ENCODE measurements at regions not wholly inside any gene's neighbourhood (a gene's known extent, or its start where the extent isn't known, plus 50 kb on each side); places are given as distances from the start of the nearest gene placed in this dataset.
A peak's percentile ranks its signal among the peaks of the same experiment; 100 is the strongest.

GRCh38 chr6:163670336-163670735 lies 255.8 kb downstream of the QKI start:
- DNase-seq (ENCODE audit: low spot score): no peak

GRCh38 chr6:163668061-163668426 lies 253.5 kb downstream of the QKI start:
- DNase-seq (ENCODE audit: low spot score): no peak

DNA sequence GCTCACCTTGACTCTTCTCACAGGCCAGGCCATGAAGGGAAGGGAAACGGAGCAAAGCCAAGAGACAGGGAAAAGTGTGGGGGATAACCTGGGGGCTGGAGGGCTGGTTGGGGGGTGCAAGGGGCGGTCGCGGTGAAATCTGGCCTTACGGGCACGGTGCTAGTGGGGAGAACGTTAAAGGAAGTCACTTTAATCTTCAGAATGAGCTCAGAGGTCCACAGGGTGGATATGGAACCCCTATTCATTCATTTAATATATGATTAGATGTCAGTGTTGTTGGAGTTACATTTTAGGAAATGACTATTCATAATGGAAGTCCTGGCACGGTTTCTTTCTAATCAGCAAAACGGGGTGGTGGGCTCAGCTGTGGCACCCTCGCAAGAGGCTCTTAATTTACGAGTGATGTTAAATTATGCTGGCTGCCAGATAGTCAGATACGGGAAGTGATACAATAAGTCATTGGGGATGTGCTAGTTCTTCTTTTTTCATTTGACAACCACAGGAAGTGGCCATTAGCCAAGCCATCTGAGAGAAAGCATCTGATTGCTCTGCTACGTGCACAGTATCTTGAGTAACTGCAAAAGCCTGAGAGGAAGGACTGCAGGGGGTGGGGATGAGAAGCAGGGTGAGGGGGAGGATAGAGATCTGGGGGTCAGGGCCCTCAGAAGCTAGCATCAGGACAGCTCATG lies 253.0 kb downstream of the QKI start:
- peak; percentile 24 for DNase-seq (ENCODE audit: low spot score)

GRCh38 chr6:163665464-163665863 lies 250.9 kb downstream of the QKI start:
- DNase-seq (ENCODE audit: low spot score): no peak

GRCh38 chr6:163663575-163663974 lies 249.1 kb downstream of the QKI start:
- DNase-seq (ENCODE audit: low spot score): no peak

DNA sequence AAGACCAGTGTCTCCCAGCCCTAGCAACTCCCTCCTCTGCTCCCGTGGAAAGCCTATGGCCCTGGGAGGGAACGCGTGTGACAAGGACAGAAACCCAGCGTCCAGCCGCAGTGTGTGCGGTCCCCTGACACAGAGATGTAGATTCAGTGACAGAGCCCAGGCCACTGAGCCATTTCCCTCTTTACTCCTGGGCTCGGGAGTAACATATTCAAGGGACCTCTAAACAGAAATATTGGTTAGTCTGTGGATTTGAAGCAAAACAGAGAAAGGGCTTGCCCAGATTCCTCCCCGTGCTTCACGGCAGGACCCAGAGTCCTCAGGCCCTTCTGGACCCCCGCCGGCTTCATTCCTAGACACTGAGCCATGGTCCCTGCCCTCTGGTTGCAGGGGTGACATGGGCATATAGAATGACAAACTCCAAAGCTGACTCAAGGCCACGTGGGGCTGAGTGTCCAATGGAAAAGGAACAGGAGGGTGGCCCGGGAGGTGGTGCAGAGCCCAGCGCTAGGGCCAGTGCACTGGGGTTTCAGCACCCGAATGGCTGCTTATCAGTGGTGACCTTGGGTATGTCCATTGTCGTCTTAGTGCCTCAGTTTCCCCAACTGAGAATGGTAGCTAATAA lies 248.2 kb downstream of the QKI start:
- DNase-seq (ENCODE audit: low spot score): no peak

DNA sequence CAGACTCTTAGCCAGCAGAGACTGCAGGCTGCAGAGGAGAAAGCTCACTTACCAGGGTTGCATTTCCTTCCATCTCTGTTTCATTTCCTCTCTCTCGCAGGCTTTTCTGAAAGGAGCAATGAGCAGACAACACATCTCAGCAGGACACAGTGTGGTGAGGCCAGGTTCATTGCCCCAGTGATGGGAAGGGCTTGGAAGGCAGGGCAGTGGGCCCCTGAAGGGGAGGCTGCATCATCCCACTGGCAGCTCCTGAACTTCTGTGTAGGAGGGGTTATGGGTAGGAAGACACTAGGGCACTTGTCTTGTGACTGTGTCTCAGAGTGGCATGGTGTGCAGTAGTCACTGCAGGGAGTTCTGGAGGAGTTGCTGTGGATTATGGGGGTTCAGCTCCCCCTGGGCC lies 246.8 kb downstream of the QKI start:
- DNase-seq (ENCODE audit: low spot score): no peak

GRCh38 chr6:163659803-163660202 lies 245.3 kb downstream of the QKI start:
- DNase-seq (ENCODE audit: low spot score): no peak

DNA sequence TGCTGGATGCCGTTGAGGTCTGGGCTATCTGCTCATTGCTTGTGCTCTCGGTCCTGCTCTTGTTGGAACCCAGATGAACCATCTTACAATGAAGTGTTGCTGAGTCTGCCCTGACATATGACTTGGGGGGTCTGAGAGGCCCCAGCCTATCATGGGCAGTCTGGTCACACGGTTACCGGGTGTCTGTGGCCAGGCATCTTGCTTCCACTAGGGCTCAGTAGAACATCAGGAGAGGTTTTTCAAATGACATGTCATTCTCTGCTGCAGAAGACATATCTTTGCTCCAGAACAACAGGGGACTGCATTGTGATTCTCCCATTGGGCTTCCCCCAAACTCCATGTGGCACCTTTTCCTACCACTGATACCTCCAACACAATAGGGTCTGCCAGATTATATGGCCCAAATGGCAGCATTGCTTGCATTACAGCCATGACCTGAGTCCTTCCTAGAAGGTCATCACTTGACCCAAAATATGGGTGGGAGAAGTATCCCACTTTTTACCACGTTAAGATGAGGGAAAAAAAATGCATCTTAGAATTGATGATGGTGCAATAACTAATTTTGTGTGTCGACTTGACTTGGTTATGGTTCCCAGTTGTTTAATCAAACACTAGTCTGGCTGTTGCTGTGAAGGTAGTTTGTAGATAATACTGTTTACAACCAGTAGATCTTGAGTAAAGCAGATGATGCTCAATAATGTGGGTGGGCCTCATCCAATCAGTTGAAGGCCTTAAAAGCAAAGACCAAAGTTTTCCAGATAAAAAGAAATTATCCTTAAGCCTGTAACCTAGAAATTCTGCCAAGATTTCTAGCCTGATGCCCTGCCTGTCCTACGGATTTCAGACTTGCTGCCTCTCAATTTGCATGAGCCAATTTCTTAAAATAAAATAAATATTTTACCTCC lies 241.0 kb downstream of the QKI start:
- no peak for DNase-seq (ENCODE audit: low spot score)

GRCh38 chr6:163651915-163652668 lies 237.6 kb downstream of the QKI start:
- DNase-seq (ENCODE audit: low spot score): no peak

GRCh38 chr6:163651426-163651825 lies 236.9 kb downstream of the QKI start:
- DNase-seq (ENCODE audit: low spot score): no peak

DNA sequence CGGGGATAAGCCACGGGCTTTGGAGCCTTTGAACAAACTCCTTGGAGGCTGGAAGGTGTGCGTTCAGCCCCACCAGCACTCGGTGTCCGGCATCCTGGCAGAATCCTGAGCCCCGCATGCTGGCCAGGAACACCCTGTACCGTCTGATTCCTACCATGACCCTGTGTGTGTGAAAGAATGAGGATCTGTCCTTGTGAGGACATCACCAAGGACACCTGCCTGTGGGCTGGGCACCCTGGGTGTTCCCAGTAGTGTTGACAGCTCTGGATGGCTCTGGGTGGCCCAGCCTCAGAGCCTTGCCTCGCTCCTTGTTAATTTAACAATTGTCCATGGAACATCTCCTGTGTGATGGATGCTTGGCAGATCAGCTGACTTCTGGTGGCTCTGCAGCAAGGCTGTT lies 234.3 kb downstream of the QKI start:
- no peak for DNase-seq (ENCODE audit: low spot score)

- DNase-seq (ENCODE audit: low spot score): no peak
Observed at GRCh38 chr6:163647624-163648023, 233.1 kb downstream of the QKI start.

GRCh38 chr6:163646866-163647265 lies 232.3 kb downstream of the QKI start:
- DNase-seq (ENCODE audit: low spot score): no peak

DNA sequence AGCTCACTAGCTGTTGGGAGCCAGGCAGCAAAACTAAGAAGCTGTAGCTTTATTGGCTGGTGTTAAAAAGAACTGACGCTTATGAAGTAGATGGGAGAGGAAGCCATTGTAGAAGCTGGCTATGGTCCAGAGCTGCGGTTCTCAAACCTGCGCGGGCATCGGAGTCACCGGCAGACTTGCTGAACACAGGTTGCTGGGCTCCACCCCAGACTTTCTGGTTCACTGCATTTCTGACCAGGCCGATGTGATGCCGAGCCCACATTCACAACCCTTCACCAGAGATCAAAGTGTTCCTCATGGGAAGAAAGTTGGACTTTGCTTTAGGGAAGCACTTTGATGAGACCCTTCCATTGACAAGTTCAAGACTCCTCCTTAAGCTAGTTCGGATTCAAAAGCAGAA lies 231.6 kb downstream of the QKI start:
- DNase-seq (ENCODE audit: low spot score): no peak

DNA sequence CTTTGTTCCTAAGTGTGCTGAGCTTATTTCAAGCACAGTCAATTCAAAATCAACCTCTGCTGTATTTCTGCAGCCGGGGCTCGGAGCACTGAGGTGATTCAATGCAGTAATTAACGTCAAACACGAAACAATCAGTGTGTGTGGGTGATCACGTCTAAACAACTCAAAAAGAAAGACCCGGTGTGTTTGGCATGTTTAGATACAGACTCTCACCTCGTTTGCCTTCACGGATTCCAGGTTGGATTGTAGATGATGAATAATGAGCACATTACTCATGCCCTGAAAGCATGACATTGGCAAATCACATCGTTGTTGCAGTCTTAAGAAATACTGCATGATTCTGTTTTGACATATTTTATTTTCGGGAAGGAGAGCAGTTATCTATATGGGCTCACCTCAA lies 231.0 kb downstream of the QKI start:
- DNase-seq (ENCODE audit: low spot score): no peak

GRCh38 chr6:163643866-163644265 lies 229.3 kb downstream of the QKI start:
- DNase-seq (ENCODE audit: low spot score): no peak

DNA sequence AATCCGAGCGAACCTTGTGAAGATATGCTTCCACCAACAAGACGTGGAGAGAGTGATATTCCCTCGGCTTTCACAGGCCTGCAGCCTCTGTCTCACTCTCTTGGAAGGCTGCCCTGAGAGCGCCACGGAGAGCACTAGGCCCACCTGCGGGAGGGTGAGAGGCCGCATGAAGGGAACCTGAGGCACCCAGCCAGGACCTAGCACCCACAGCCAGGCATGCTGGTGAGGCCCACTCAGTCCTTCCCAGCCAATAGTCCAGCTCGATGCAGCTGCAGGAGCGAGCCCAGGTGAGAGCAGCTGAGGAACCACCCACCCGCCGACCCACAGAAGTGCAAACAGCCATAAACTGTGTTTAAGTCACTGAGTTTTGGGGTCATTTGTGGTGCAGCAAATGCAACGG lies 227.2 kb downstream of the QKI start:
- no peak for DNase-seq (ENCODE audit: low spot score)

- no peak for DNase-seq (ENCODE audit: low spot score)
Observed at GRCh38 chr6:163640641-163641040, 226.1 kb downstream of the QKI start.

DNA sequence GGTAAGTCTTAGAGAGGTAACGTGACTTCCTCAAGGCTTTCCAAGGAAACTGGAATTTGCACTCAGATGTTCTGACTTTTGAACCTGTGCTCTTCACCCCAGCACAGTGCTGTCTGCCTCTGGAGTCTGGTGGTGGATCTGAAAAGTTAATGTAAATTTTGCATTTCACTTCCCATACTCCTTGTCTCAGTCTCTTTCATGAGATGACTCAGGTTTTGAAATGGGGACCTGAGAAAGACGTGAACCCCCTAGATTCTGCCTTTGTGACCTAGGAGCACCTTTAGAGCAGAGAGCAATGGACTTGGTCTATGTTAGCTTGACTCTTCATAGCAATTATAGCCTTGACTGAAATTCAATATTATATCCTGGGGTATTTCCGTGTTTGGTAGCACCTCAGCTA lies 223.0 kb downstream of the QKI start:
- DNase-seq (ENCODE audit: low spot score): no peak

DNA sequence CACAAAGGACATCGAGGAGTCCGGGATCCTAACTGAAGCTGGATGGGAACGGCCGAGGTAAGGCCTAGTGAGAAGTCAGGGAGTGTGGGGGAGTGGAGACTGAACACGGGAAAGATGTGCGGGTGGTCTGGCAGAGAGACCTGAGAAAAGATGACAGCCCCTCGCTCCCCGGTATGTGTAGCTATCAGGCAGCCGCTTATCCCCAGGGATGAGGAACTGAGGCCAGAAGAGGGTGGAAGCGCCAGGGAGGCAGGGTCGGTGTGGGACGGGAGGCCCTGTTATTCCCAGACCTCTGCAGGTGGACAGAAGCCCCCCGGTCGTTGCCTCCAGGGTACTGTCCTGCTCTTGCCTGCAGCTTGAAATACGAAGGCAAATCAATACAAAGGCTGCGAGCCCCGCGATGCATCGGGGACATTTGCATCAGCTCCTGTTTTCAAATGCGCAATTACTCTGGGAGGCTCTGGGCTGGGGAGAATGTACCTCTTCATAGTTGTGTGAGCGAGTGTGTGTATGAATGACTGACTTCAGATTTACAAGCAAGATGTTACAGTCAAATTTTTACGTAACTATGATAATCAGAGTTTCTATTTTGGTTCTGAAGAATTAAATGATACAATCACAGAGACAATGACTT lies 221.3 kb downstream of the QKI start:
- no peak for DNase-seq (ENCODE audit: low spot score)

DNA sequence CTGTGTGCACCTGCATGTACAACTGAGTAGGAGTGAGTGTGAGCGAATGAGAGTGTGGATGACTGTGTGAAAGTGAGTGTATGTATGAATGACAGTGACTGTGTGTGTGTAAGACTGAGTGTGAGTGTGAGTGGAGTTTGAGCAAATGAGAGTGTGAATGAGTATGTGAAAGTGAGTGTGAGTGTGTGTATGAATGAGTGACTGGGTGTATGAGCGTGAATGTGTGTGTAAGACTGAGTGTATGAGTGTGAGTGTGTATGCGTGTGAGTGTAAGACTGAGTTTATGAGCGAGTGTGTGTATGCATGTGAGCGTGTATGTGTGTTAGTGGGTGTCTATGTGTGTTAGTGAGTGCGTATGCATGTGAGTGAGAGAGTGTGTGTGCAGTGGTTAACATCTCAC lies 220.8 kb downstream of the QKI start:
- DNase-seq (ENCODE audit: low spot score): no peak
